GM18868 (cell line): ENCODE measurements at regions not wholly inside any gene's neighbourhood (a gene's known extent, or its start where the extent isn't known, plus 50 kb on each side); places are given as distances from the start of the nearest gene placed in this dataset.
"Not testable (repeated sequence)": the region's sequence is repeated elsewhere in the genome, so short reads cannot be mapped to it uniquely, and the experiment has no call there.

Experiments
- ATAC-seq: cut with Tn5 transposase; IDR thresholded peaks from one replicate; pipeline ENCODE4 v1.9.1; 2021; ENCODE audit warnings: mild to moderate bottlenecking, moderate library complexity; ENCODE audit not compliant: unreplicated experiment

DNA sequence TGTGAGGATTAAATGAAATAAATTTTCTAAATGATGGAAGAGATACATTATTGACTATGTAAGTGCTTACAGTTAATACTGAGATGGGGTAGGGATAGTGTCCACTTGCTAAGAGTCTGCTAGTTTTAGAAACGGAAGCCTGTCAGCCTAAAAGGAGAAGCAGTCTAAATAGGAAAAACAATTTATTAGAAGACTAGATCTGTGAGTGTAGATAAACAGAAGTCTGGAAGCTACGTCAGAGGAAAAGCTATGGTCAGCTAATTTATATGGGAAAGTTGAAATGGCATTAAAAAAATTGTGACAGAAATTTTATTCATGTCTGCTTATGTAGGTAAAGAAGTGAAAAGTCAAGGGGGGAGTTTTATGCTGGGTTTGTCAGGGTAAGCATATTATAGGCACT is 1338.4 kb upstream of the CHAC2 start:
- ATAC-seq: no peak

DNA sequence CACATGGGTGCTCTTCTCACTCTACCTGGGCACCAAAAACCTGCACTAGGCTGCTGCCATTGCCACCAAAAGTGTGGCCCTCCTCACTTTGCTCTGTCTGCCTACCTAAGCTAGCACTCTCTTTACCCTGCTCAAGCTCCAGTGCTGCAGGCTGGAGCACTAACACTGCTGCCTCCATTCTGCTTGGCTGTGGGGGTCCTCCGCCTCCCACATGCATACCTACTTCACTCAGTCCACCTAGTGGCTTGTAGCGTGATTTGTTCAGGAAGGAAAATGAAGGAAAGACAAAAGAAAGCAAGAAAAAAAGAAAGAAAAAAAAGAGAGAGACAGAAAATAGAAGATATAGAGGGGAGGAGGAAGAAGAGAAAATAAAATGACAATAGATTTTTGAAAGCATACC is 1339.4 kb upstream of the CHAC2 start:
- no peak for ATAC-seq

DNA sequence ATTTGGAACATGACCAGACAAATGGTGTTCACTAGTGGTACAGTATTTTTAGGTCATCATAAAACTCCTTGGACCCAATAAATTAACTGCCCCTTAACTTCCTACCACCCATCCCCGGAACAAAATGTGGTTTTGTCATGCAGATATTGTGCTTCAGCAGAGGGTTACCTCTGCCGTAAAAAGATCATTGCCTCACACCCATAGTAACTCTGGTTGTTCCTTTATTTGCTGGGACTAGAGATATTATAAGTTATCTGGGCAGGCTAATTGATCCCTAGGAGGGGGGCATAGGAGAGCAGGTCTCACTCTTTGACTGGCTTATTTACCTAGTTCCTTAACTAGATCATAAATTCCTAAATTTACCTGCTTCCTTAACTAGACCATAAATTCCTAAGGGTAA is 1343.9 kb upstream of the CHAC2 start:
- ATAC-seq: no peak

DNA sequence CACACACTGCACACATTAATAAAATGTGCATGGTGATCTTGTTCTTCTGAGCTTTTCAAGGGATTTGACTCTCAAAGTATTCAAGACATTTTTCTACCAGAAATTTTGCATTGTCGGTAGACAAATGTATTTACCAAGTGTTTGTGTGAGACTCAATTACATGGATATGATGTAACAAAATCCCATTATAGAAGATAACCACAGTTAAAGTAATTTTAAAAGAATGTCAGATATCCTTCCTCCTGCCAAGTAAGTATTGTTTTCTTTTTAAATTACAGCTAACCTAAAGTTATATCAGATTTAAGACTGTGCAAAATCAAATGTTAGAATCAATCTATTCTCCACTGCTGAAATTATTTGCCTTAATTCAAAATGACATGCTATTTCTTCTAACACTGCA is 1344.5 kb upstream of the CHAC2 start:
- no peak for ATAC-seq

DNA sequence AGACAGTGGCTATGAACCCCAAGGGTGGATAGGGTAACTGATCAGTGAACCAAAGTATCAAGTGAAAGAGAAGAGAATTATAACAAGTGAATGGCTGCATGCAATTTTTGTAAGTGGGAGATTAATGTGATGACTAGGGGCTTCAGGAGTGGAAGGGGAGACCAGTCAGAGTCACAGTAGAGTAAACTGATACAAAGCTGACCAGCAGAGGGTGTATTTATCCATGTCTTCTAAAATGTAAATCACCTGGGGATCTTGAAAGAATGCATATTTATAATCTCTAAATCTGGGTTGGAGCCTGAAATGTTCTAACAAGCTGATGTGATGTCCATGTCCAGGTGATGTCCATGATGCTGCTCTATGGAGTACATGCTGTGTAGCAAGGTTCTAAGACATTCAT is 1351.3 kb upstream of the CHAC2 start:
- ATAC-seq: no peak

DNA sequence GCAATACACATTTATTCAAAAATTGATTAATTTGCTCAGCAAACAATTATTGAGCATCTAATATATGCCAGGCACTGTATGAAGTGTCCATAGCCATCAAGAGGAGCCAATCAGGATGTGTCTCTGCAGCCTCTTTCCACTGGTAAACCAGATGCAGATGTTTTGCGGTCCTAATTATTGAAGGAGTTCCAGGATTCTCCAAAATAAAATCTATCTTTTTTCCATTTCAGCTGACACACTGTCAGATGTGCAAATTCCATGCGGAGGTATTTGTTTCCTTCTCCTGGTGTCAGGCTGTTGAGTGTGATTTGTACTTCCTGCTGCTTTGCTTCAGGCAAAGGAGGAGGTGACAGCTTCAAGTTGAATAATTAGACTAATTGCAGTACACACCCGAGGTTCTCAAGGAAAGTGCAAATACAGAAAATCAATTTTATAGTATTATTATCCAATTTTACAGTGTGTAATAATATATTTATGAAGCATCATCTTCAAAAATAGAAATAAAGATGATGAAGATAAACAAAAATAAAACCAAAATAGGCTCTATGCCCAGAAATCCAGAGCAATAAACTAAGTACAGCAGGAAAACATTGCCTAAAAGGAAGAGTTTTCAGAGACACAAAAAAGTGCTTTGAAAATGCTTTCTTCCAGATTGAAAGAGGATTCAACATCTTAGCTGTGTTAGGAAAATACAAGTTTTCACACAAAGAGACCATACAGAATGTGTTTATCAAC is 1352.9 kb upstream of the CHAC2 start:
- no peak for ATAC-seq

DNA sequence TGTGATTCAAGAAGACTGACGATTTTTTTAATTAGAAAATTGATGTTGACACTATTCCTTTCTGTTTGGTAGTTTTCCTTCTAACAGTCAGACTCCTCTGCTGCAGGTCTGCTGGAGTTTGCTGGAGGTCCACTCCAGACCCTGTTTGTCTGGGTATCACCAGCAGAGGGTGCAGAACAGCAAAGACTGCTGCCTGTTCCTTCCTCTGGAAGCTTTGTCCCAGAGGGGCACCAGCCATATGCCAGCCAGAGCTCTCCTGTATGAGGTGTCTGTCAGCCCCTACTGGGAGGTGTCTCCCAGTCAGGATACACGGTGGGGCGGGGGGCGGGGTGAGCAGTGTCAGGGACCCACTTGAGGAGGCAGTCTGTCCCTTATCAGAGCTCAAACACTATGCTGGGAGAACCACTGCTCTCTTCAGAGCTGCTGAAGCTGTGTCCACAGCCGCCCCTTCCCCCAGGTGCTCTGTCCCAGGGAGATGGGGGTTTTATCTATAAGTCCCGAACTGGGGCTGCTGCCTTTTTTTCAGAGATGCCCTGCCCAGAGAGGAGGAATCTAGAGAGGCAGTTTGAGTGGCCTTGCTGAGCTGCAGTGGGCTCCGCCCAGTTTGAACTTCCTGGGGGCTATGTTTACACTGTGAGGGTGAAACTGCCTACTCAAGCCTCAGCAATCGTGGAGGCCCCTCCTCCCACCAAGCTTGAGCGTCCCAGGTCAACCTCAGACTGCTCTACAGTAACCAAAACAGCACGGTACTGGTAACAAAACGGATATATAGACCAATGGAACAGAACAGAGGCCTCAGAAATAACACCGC is 1358.1 kb upstream of the CHAC2 start:
- ATAC-seq: not testable (repeated sequence)

DNA sequence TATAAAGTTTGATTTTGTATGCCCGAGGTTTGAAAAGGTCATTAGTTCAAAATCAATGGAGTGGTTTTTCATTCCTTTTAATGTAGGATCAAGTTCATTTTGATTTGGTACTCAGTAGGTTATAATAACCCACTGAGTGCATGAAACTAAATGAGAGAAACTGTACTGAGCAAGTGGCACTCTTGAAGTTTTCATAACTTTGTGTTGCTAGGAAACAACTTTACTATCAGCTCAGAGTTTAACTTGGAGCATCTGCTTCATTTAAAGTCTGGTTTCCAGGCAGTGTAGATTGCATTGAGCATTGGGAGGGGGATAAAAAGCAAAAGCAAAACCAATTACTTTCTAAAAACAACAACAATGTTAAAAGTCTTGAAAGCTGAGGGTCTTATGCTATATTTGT is 1361.6 kb upstream of the CHAC2 start:
- no peak for ATAC-seq

DNA sequence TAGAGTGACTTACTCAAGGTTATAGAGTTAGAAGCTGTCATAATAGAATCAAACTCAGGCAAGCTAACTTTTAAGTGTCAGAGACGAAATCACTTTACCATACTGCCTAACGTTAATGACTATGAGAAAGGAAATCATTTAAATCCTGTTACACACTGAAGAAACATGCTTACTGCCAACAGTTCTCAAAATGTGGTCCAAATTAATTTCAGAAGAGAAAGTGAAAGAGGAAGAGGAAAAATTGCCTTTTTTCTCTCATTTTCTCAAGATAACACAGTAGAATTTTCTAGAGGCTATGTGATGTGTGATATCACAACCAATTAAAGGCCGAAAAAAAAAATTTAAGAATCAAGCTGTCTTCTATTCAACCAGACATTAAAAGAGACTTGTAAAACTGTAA is 1362.7 kb upstream of the CHAC2 start:
- no peak for ATAC-seq

DNA sequence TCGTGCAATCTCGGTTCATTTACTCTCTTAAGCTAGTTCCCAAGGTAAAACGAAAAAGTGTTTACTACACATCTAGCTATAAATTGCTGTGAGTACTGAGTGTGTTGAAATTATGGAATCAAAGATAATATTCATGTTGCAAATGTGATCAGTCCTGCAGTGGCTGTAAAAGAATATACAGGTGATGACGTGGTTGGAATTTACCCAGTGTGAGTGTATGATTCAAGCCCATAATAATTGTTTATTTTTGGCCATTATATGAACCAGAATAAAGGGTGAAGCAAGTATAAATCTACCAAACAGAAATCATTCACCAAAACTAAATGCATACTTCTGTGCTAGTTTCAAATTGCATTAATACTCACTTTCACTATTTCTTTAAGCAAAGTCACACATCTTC is 1363.6 kb upstream of the CHAC2 start:
- no peak for ATAC-seq

DNA sequence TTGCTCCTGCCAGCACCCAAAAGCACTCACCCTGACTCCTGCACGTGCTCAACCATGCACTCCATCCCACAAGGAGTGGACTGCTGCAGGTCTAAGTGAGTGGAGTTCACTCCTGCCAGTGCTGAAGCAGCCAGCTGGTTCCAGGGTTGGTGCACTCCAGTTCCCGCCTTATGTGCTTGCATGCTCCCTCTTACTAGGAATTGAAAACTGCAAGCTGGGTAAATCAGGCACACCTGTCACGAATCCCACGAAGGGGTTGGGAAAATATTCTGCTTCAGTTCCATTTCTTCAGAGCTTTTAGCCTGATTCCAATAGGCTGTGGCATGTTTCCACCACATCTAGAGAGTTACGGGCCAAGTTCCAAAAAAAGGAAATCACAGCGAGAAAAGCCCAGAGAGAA is 1365.5 kb upstream of the CHAC2 start:
- ATAC-seq: no peak

DNA sequence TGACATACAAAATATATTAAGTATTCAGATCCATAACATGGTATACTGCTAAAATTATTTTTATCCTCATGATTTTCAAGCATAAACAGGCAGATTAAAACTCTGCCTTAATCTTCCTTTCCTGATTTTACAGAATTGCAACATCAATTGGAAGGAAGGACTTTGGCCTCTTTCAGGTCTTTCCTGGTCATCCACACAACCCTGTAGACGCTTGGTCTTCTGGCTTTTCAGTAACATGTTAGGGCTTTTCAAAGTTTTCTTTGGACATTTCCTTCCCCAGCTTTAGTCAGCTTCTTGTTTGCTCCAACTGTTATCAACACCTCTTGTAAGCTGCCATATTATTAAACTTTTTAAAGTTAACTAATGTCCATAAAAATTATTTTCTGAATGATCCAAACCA is 1364.9 kb upstream of the NRXN1 start:
- no peak for ATAC-seq

DNA sequence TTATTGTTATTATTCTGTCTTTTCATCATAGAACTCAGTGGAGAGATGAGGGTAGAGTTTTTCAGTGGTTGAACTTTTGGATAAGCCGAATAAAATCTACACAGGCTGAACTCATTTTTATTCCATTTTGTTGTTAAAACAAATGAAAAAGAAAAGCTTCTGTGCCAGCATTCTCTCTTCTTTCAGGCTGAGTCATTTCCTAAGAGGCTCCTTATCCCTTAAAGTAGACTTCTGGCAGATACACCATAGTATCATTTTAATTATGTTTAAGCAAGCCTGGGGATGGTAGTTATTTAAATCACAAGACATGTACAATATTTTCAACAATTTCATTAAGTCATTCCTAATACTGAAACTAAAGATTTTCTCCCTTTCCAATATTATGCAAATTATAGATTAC is 1364.0 kb upstream of the NRXN1 start:
- ATAC-seq: no peak

DNA sequence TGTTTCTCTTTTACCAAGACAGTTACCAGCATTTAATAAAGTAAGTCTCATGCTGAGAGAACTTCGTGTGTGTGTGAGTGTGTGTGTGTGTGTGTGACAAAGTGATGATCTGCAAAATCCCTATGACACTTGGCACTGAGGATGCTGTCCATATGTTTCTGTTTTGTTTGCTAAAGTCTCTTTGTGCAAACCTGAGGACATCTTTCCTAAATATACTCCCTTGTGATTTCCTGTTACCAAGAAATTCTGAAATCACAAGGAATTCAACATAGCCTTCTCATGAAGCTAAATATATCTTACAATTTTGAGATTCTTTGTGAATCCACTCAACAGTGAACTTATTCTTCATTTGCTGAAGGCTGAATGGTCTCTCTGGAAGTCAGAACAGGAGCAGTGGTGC is 1359.7 kb upstream of the NRXN1 start:
- no peak for ATAC-seq

DNA sequence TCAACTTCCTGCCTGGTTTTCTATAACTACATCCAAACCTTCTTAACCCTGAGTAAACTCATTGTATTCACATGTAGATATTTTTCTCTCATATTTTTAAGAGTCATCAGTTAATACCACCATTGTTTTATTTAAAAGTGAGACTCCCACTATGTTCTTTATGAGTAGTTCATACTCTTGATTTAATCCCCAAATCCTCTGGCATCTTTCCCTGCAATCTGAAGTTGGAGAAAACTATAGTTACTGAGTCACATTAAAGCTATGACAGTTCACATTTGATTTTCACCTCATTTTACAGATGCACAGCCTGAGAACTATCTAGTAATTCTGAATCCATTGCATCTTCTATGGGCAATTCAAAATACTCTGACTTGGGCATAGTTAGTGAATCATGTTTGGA is 1358.7 kb upstream of the NRXN1 start:
- ATAC-seq: no peak

DNA sequence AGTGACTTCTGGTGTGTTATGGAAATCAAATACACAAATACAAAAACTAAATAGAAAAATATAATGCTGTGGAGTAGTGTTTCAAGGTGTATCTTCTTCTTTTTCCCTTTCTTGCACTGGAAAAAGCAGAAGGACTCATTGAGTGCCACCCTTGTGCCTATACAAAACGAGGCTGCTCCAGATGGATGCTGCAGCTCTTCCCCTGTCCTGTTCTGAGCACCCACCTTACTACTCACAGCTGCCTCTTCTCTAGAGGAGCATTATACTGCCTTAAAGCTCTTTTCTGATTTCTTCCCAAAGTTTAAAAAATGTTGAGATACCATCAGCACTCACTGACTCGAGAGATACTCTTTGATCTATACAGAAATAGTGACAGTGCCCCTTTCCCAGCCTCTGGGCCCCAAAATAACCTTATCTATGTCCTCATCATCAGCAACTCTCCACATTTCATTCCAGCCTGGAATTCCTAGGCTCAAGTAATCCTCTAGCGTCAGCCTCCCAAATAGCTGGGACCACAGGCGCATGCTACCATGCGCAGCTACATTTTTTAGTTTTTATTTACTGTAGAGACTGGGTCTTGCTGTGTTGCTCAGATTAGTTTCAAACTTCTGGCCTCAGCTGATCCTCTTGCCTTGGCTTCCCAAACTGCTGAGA is 1356.1 kb upstream of the NRXN1 start:
- no peak for ATAC-seq

DNA sequence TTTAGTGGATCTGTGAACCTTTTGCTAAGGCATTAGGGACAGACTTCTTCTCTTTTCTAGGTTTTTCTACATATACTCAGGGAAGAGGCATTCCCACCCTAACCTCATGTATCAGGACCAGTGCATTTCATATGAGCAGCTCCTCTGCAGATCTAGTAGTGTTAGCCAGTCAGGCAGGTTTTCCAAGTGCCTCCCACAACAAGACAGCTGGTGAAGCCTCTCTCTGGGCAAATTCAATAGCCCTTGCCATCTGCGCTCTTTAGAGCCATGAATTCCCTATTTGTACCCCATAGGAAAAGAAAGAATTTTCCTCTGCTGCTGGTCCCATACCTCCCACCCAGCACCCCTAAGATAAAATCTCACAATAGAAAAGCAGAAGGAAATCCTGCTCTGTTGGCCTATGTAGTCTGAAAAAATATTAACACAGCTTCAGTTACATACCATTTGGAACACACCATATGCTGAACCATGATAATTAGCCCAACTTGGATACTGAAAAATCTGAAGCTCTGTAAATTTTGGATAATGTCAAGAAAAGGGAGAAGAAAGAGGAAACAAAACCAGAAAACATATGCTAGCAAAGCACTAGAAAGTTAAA is 1354.6 kb upstream of the NRXN1 start:
- ATAC-seq: no peak

DNA sequence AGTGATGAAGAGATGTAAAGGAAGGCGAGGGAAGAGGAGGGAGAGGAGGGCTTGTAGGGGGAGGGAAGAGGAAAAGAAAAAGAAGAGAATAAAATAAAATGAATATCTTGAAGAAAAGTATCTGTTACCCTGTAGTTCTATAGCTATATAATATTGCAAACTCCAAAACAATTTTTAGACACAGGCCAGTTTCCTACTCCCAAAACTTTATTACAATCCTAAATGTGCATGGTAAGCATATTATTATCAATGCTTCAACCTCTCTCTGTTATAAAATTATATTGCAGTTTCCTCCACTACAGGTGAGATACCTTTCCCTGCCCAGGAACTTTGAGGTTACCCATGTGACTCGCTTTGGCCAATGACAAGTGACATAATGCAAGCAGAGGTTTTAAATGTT is 1351.6 kb upstream of the NRXN1 start:
- no peak for ATAC-seq

DNA sequence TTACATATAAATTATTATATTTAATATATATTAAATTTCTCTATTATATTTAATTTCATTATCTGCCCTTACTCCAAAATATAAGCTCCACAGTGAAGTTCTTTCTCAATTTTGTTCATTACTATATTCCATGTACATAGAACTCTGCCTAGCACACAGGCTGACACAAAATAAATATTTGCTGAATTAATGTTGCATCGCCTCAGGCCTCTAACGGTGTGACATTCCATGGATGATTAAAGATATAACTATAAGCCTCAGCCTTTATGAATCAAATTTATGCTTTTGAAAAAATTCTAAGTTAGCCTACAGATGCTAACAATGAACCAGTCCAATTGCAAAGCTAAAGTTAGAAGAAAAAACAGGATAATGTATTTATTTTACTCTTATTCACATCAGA is 1337.2 kb upstream of the NRXN1 start:
- ATAC-seq: no peak

DNA sequence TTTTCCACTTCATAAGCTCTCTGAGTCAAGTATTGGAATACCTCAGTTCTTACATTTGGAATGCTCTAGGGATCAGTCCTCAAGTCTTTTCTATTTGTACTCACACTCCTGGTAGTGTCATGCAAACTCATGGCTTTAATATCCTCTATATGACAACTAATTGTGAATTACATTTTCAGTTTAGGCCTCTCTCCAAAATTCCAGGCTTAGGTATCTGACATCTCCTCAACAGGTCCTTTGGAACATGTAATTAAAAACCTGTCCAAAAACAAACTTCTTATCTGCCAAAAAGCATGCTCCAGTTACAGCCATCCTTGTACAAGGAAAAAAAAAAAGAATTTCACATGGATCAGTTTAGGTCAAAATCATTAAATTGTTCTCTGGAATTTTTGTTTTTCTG is 1336.2 kb upstream of the NRXN1 start:
- no peak for ATAC-seq

DNA sequence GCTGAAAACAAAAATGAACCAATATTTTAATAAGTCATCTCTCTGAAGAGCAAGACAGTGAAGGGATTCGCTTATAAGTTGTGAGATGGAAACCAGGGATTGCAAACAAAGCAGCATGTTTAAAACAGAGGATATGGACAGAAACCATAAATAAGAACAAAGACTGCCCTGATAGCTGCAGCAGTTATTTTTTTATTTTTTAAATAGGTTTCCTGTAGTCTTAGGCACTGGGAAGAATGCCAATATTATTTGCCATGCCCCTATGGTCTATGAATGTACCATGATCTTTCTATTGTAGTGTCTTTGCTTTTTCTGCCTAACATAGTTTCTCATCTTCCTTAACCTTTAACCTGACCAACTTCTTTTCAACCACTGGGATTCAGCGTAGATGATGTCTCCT is 1334.0 kb upstream of the NRXN1 start:
- ATAC-seq: no peak

DNA sequence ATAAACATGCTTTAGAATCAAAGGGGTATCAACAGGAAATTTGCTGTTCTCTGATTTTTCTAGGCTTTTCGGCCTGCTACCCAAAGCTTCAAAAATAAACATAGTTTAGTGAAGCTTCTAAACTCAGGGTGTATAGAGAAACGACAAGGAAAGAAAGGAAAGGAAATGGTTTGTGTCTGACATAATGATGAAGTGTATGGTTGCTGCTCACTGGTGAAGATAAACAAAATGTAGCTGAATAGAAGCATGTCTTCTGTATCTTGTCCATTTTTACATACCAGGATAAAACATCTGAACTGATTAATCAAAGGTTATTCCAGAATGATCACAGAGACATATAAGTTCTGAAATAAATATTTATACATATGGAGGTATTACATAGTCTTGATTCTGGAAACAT is 1324.6 kb upstream of the NRXN1 start:
- ATAC-seq: no peak
